ENCODE measurements at regions not wholly inside any gene's neighbourhood (a gene's known extent, or its start where the extent isn't known, plus 50 kb on each side); places are given as distances from the start of the nearest gene placed in this dataset.
"Not testable (repeated sequence)": the region's sequence is repeated elsewhere in the genome, so short reads cannot be mapped to it uniquely, and the experiment has no call there.

- peak in 1 of 2 experiments; percentile 16 for DNase-seq
These were observed 180.3 kb upstream of the RTL1 start for GRCh38 chr14:101083564-101084435.

GRCh38 chr14:101084436-101084826 is 180.9 kb upstream of the RTL1 start:
- no peak for DNase-seq

GRCh38 chr14:101086926-101087325 is 183.4 kb upstream of the RTL1 start:
- DNase-seq: no peak

- no peak for DNase-seq
These were observed 184.3 kb upstream of the RTL1 start for GRCh38 chr14:101087614-101088394.

GRCh38 chr14:101088395-101088667 is 184.8 kb upstream of the RTL1 start:
- DNase-seq: no peak

- no peak for DNase-seq
These were observed 185.2 kb upstream of the RTL1 start for GRCh38 chr14:101088714-101089113.

- DNase-seq: not testable (repeated sequence)
These were observed 187.0 kb upstream of the RTL1 start for GRCh38 chr14:101090478-101090877.

GRCh38 chr14:101090976-101091375 is 187.5 kb upstream of the RTL1 start:
- DNase-seq: no peak

GRCh38 chr14:101094916-101095315 is 191.4 kb upstream of the RTL1 start:
- not testable (repeated sequence) for DNase-seq

GRCh38 chr14:101096551-101096950 is 193.0 kb upstream of the RTL1 start:
- no peak for DNase-seq

- DNase-seq: no peak
These were observed 193.7 kb upstream of the RTL1 start for GRCh38 chr14:101097109-101097793.

- peak; percentile 7 to 28 for DNase-seq
These were observed 194.7 kb upstream of the RTL1 start for GRCh38 chr14:101098177-101098576.

- no peak for DNase-seq
These were observed 195.1 kb upstream of the RTL1 start for GRCh38 chr14:101098641-101099040.

GRCh38 chr14:101101456-101102056 is 198.0 kb upstream of the RTL1 start:
- no peak for DNase-seq

- no peak for DNase-seq
These were observed 199.4 kb upstream of the RTL1 start for GRCh38 chr14:101102875-101103274.

GRCh38 chr14:101103321-101103901 is 199.9 kb upstream of the RTL1 start:
- DNase-seq: no peak

- DNase-seq: no peak
These were observed 201.0 kb upstream of the RTL1 start for GRCh38 chr14:101104485-101104884.

- no peak for DNase-seq
These were observed 201.5 kb upstream of the RTL1 start for GRCh38 chr14:101105045-101105444.

- DNase-seq: no peak
These were observed 205.2 kb upstream of the RTL1 start for GRCh38 chr14:101108579-101109346.

GRCh38 chr14:101109347-101109638 is 205.8 kb upstream of the RTL1 start:
- no peak for DNase-seq

GRCh38 chr14:101109981-101110728 is 206.6 kb upstream of the RTL1 start:
- DNase-seq: no peak

All from Kasumi-1 (cell line).